Activated CD8-positive, alpha-beta T cell treated with anti-CD3 and anti-CD28 coated beads for 36 hours (primary cell): ENCODE measurements at regions not wholly inside any gene's neighbourhood (a gene's known extent, or its start where the extent isn't known, plus 50 kb on each side); places are given as distances from the start of the nearest gene placed in this dataset.

Experiments
- ATAC-seq: fragments of 200-7000 bp; cut with Tn5 transposase; one replicate; pipeline ENCODE4 v1.10.0; 2021; ENCODE audit warnings: mild to moderate bottlenecking, moderate library complexity
- CTCF ChIA-PET: fragments of 350-600 bp; sonication (Branson Sonifier 250); formaldehyde crosslinking; loops from one replicate; lab custom pipeline; 2021; ENCODE audit warnings: antibody characterized with exemption; lab: Charles Lee
- POLR2A ChIA-PET: fragments of 350-600 bp; sonication (Branson Sonifier 250); formaldehyde crosslinking; loops from one replicate; lab custom pipeline; 2021; ENCODE audit warnings: antibody characterized with exemption; lab: Charles Lee
- DNase-seq: peaks from one replicate; pipeline ENCODE4 v3.0.0-alpha.2; 2020
- H3K27ac Mint-ChIP-seq: one replicate; pipeline ENCODE4 v1.8.0; 2021; ENCODE audit warnings: mild to moderate bottlenecking, mixed read lengths
- H3K27me3 Mint-ChIP-seq: one replicate; pipeline ENCODE4 v1.8.0; 2021; ENCODE audit warnings: mixed read lengths
- H3K36me3 Mint-ChIP-seq: one replicate; pipeline ENCODE4 v1.8.0; 2021; ENCODE audit warnings: low read depth, mixed read lengths
- H3K4me1 Mint-ChIP-seq: one replicate; pipeline ENCODE4 v1.8.0; 2021; ENCODE audit warnings: low read depth, mixed read lengths
- H3K4me3 Mint-ChIP-seq: one replicate; pipeline ENCODE4 v1.8.0; 2021; ENCODE audit warnings: mild to moderate bottlenecking, moderate library complexity, mixed read lengths
- H3K9me3 Mint-ChIP-seq: one replicate; pipeline ENCODE4 v1.8.0; 2021; ENCODE audit warnings: mixed read lengths
- intact Hi-C: fragments of 100-400 bp; cut with micrococcal nuclease; formaldehyde crosslinking; loops from one replicate; pipeline ENCODE4 v1.10.0; 2022
- TF ChIP-seq, protein P1 (sequence below): fragments of 200-600 bp; IDR thresholded peaks from one replicate; pipeline ENCODE4 v1.8.0; 2022; ENCODE audit warnings: antibody characterized with exemption, mild to moderate bottlenecking

DNA sequence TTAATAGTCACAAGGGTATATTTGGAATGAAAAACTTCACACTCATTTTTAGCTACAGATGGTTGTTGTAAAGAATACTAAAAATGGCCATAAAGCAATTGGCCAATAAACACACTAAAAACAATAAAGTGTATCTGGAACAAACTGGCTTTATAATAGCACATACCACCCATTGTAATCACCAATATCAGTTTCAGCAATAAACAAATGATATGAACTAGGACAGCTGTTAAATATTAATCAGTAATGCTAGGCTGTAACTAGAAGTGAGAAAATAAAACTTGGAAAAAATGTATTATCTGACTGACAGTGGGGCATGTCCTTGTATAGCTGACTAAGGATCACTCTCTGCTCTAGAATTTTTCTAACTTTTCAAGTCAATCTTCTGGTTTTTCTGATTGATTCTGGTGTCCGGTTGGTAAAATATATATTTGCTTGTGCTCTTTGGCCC, 312.5 kb downstream of the RND3 start:
- H3K27ac Mint-ChIP-seq, result no peak overlapping the region
- ChIA-PET POLR2A (no interaction called here), CTCF (no interaction called here)
- DNase-seq, result no peak
- ATAC-seq, result no peak
- no peaks in the 10 kb centered on the region for H3K36me3 Mint-ChIP-seq
- intact Hi-C loops, result no loop called here
- H3K9me3 Mint-ChIP-seq, result peaks cover 3% of the 10 kb centered on the region
- no peak overlapping the region for H3K4me3 Mint-ChIP-seq
- TF ChIP-seq, protein P1, sequence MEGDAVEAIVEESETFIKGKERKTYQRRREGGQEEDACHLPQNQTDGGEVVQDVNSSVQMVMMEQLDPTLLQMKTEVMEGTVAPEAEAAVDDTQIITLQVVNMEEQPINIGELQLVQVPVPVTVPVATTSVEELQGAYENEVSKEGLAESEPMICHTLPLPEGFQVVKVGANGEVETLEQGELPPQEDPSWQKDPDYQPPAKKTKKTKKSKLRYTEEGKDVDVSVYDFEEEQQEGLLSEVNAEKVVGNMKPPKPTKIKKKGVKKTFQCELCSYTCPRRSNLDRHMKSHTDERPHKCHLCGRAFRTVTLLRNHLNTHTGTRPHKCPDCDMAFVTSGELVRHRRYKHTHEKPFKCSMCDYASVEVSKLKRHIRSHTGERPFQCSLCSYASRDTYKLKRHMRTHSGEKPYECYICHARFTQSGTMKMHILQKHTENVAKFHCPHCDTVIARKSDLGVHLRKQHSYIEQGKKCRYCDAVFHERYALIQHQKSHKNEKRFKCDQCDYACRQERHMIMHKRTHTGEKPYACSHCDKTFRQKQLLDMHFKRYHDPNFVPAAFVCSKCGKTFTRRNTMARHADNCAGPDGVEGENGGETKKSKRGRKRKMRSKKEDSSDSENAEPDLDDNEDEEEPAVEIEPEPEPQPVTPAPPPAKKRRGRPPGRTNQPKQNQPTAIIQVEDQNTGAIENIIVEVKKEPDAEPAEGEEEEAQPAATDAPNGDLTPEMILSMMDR, result no peak
- no peaks in the 10 kb centered on the region for H3K4me1 Mint-ChIP-seq
- no peaks in the 10 kb centered on the region for H3K27me3 Mint-ChIP-seq

DNA sequence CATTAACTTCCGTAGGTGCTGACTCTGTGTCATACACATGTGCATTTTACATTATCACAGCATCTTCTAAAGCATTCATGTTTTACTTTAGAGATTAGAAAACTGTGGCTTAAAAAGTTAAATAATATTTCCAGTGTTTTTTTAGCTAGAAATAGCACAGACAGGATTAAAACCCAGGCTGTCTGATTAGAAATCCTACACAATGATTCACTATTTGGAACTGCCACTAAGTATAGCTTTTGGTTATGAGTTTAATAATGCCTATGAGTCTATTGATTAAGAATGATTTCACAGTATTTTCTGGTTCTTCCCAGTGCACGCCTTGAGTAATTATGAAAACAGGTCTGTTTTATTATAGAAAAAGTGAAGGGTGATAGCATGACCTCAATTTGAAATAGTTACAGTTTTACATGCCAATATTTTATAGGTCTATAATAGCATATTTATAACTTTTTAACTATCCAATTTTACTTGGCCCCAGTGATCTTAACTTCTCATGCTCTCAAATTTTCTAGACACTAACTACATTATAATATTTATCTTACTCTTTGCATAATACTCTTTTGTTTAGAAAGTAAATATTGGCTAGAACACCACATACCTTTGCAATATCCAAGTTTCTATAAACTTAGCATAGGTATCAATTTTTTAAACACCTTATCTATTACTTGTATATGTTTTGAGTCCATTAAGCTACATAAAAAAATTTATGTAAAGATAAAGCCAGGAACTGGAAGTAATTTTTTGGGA, 313.2 kb downstream of the RND3 start:
- DNase-seq (no peak), ATAC-seq (no peak)
- H3K4me3 Mint-ChIP-seq, result no peak overlapping the region
- no peaks in the 10 kb centered on the region for H3K27me3 Mint-ChIP-seq
- no peaks in the 10 kb centered on the region for H3K4me1 Mint-ChIP-seq
- H3K36me3 Mint-ChIP-seq, result no peaks in the 10 kb centered on the region
- no peak overlapping the region for H3K27ac Mint-ChIP-seq
- peaks cover 6% of the 10 kb centered on the region for H3K9me3 Mint-ChIP-seq
- CTCF ChIA-PET, result no interaction called here
- intact Hi-C loops, result no loop called here
- POLR2A ChIA-PET, result no interaction called here
- TF ChIP-seq, protein P1, result no peak

DNA sequence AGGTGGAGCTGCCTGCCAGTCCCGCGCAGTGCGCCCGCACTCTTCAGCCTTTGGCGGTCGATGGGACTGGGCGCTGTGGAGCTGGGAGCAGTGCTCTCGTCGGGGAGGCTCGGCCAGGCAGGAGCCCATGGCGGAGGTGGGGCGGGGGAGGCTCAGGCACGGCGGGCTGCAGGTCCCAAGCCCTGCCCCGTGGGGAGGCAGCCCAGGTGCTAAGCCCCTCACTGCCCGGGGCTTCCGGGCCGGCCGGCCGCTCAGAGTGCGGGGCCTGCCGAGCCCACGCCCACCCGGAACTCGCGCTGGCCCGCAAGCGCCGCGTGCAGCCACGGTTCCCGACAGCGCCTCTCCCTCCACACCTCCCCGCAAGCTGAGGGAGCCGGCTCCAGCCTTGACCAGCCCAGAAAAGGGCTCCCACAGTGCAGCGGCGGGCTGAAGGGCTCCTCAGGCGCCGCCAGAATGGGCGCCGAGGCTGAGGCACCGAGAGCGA, 316.4 kb downstream of the RND3 start:
- TF ChIP-seq, protein P1, result no peak
- peaks cover 6% of the 10 kb centered on the region for H3K9me3 Mint-ChIP-seq
- H3K36me3 Mint-ChIP-seq, result no peaks in the 10 kb centered on the region
- intact Hi-C loops, result no loop called here
- POLR2A ChIA-PET, result no interaction called here
- H3K27ac Mint-ChIP-seq, result no peak overlapping the region
- no peak overlapping the region for H3K4me3 Mint-ChIP-seq
- no peaks in the 10 kb centered on the region for H3K27me3 Mint-ChIP-seq
- H3K4me1 Mint-ChIP-seq, result no peaks in the 10 kb centered on the region
- CTCF ChIA-PET, result no interaction called here
- ATAC-seq, result no peak
- DNase-seq, result no peak

DNA sequence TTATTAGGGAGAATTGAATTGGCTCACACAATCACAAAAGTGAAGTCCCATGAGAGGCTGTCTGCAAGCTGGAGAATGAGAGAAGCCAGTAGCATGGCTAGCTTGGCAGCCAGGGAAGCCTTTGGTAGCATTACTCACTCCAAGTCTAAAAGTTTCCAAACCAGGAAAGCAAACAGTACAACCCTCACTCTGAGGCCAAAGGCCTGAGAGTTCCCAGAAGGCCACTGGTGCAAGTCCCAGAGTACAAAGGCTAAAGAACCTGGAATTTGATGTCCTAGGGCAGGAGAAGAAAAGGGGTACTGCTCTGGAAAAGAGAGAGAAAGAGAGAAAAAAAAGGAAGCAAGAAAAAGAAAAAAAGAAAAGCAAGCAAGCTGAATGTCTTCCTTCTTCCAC, 318.2 kb downstream of the RND3 start:
- ChIA-PET POLR2A (no interaction called here), CTCF (no interaction called here)
- DNase-seq (no peak), ATAC-seq (no peak)
- TF ChIP-seq, protein P1, result no peak
- H3K4me1 Mint-ChIP-seq, result no peaks in the 10 kb centered on the region
- peaks cover 6% of the 10 kb centered on the region for H3K9me3 Mint-ChIP-seq
- no peak overlapping the region for H3K27ac Mint-ChIP-seq
- no peaks in the 10 kb centered on the region for H3K36me3 Mint-ChIP-seq
- intact Hi-C loops, result no loop called here
- no peak overlapping the region for H3K4me3 Mint-ChIP-seq
- H3K27me3 Mint-ChIP-seq, result no peaks in the 10 kb centered on the region

DNA sequence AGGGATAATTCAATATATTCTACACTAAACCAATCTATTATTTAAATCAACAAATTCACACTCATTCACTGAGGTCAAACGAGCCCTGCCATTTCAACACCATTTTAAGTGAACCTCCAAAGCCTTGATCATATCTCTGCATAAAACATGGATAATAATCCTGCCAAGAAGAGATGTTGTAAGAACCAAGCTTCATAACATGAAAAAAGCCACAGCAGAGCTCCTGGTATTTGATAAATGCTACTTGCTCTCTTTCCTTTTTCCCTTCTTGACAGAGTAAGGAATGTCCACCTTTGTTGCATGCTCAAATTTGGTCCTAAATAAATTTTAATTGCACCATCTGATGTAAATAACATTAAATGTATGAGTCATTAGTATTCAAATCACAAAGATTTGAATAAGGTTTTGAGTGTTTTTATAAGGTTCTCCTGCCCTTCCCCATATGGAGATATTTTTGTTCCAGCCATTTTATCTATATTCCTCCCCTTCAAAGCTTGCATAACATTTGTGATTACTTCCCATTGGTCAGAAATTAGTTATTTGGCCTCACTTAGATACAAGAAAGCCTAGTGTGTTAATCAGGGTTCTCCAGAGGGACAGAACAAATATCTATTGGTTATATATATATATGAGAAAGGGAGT, 318.8 kb downstream of the RND3 start:
- H3K9me3 Mint-ChIP-seq, result peaks cover 6% of the 10 kb centered on the region
- ATAC-seq, result no peak
- H3K27me3 Mint-ChIP-seq, result no peaks in the 10 kb centered on the region
- ChIA-PET POLR2A (no interaction called here), CTCF (no interaction called here)
- TF ChIP-seq, protein P1, result no peak
- H3K4me1 Mint-ChIP-seq, result no peaks in the 10 kb centered on the region
- DNase-seq, result no peak
- H3K4me3 Mint-ChIP-seq, result no peak overlapping the region
- intact Hi-C loops, result no loop called here
- H3K27ac Mint-ChIP-seq, result no peak overlapping the region
- H3K36me3 Mint-ChIP-seq, result no peaks in the 10 kb centered on the region
